ENCODE measurements at regions not wholly inside any gene's neighbourhood (a gene's known extent, or its start where the extent isn't known, plus 50 kb on each side); places are given as distances from the start of the nearest gene placed in this dataset.

- DNase-seq (ENCODE audit: low spot score), result no peak
These were observed 901.7 kb downstream of the KCNMA1 start for GRCh38 chr10:76735866-76736265.

- DNase-seq (ENCODE audit: low spot score), result no peak
These were observed 904.1 kb downstream of the KCNMA1 start for GRCh38 chr10:76733441-76733936.

- no peak for DNase-seq (ENCODE audit: low spot score)
These were observed 905.3 kb downstream of the KCNMA1 start for GRCh38 chr10:76732306-76732705.

- no peak for DNase-seq (ENCODE audit: low spot score)
These were observed 907.6 kb downstream of the KCNMA1 start for GRCh38 chr10:76729841-76730487.

- no peak for DNase-seq (ENCODE audit: low spot score)
These were observed 908.3 kb downstream of the KCNMA1 start for GRCh38 chr10:76729346-76729745.

GRCh38 chr10:76727038-76727437 lies 910.6 kb downstream of the KCNMA1 start:
- no peak for DNase-seq (ENCODE audit: low spot score)

- DNase-seq (ENCODE audit: low spot score), result no peak
These were observed 913.8 kb downstream of the KCNMA1 start for GRCh38 chr10:76723844-76724243.

- no peak for DNase-seq (ENCODE audit: low spot score)
These were observed 915.6 kb downstream of the KCNMA1 start for GRCh38 chr10:76721891-76722505.

GRCh38 chr10:76719006-76719405 lies 918.6 kb downstream of the KCNMA1 start:
- no peak for DNase-seq (ENCODE audit: low spot score)

GRCh38 chr10:76717141-76717540 lies 920.5 kb downstream of the KCNMA1 start:
- DNase-seq (ENCODE audit: low spot score), result peak; percentile 87

- no peak for DNase-seq (ENCODE audit: low spot score)
These were observed 926.2 kb downstream of the KCNMA1 start for GRCh38 chr10:76711222-76711997.

GRCh38 chr10:76700241-76700640 lies 937.4 kb downstream of the KCNMA1 start:
- DNase-seq (ENCODE audit: low spot score), result no peak

GRCh38 chr10:76697923-76698322 lies 939.7 kb downstream of the KCNMA1 start:
- no peak for DNase-seq (ENCODE audit: low spot score)

- DNase-seq (ENCODE audit: low spot score), result peak; percentile 9
These were observed 942.5 kb downstream of the KCNMA1 start for GRCh38 chr10:76695069-76695468.

GRCh38 chr10:76686201-76686600 lies 951.4 kb downstream of the KCNMA1 start:
- no peak for DNase-seq (ENCODE audit: low spot score)

GRCh38 chr10:76684968-76685367 lies 952.6 kb downstream of the KCNMA1 start:
- no peak for DNase-seq (ENCODE audit: low spot score)

GRCh38 chr10:76681153-76681552 lies 956.5 kb downstream of the KCNMA1 start:
- DNase-seq (ENCODE audit: low spot score), result no peak

GRCh38 chr10:76679030-76679429 lies 958.6 kb downstream of the KCNMA1 start:
- no peak for DNase-seq (ENCODE audit: low spot score)

- DNase-seq (ENCODE audit: low spot score), result no peak
These were observed 961.5 kb downstream of the KCNMA1 start for GRCh38 chr10:76675951-76676587.

- no peak for DNase-seq (ENCODE audit: low spot score)
These were observed 962.1 kb downstream of the KCNMA1 start for GRCh38 chr10:76675561-76675950.

- DNase-seq (ENCODE audit: low spot score), result no peak
These were observed 969.9 kb downstream of the KCNMA1 start for GRCh38 chr10:76667408-76668370.
